NB4 (cell line): ENCODE measurements at regions not wholly inside any gene's neighbourhood (a gene's known extent, or its start where the extent isn't known, plus 50 kb on each side); places are given as distances from the start of the nearest gene placed in this dataset.

Source experiments
- DNase-seq: peaks from one replicate; pipeline ENCODE4 v3.0.0; 2010; ENCODE audit warnings: low read depth
- H3K4me3 ChIP-seq: one replicate; pipeline ENCODE4 v1.5.1; 2011; ENCODE audit warnings: mild to moderate bottlenecking, low read depth, low read length, moderate library complexity
- MYC ChIP-seq: IDR thresholded peaks from 2 replicates; pipeline ENCODE4 v1.6.1; 2011; ENCODE audit warnings: low read depth, low read length
- POLR2A ChIP-seq: IDR thresholded peaks from 2 replicates; pipeline ENCODE4 v1.6.1; 2011; ENCODE audit warnings: mild to moderate bottlenecking; ENCODE audit not compliant: insufficient read length; ENCODE audit errors: extremely low read depth
- TF ChIP-seq, protein P1 (sequence below): IDR thresholded peaks from one replicate; pipeline ENCODE4 v1.5.1; 2012; ENCODE audit warnings: low read depth, low read length
- TF ChIP-seq, protein P2 (sequence below): IDR thresholded peaks from 2 replicates; pipeline ENCODE4 v1.6.1; 2011; ENCODE audit warnings: low read depth, low read length

DNA sequence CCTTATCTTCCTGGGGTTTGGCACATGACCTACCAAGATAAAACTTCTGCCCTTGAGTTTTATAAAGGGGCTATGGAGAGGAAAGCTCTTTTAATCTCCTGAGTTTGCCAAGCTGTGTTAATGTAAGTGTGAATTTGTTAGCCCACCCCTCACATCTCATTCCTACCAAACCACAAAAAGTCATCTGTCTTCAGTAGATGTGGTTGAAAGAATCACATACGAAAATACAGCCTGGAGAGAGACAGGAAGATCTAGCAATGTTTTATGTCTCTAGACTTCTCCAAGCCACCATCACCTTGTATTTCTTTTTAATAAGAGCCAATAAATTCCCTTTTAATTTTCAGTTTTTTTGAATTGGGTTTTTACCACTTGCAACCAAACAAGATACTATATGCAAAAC is 68.9 kb upstream of the ZNF280D start:
- H3K4me3 ChIP-seq: no peak overlapping the region
- DNase-seq: no peak
- TF ChIP-seq, protein P1, sequence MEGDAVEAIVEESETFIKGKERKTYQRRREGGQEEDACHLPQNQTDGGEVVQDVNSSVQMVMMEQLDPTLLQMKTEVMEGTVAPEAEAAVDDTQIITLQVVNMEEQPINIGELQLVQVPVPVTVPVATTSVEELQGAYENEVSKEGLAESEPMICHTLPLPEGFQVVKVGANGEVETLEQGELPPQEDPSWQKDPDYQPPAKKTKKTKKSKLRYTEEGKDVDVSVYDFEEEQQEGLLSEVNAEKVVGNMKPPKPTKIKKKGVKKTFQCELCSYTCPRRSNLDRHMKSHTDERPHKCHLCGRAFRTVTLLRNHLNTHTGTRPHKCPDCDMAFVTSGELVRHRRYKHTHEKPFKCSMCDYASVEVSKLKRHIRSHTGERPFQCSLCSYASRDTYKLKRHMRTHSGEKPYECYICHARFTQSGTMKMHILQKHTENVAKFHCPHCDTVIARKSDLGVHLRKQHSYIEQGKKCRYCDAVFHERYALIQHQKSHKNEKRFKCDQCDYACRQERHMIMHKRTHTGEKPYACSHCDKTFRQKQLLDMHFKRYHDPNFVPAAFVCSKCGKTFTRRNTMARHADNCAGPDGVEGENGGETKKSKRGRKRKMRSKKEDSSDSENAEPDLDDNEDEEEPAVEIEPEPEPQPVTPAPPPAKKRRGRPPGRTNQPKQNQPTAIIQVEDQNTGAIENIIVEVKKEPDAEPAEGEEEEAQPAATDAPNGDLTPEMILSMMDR: no peak
- TF ChIP-seq, protein P2, sequence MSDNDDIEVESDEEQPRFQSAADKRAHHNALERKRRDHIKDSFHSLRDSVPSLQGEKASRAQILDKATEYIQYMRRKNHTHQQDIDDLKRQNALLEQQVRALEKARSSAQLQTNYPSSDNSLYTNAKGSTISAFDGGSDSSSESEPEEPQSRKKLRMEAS: no peak
- TF ChIP-seq MYC: no peak
- TF ChIP-seq POLR2A: no peak

DNA sequence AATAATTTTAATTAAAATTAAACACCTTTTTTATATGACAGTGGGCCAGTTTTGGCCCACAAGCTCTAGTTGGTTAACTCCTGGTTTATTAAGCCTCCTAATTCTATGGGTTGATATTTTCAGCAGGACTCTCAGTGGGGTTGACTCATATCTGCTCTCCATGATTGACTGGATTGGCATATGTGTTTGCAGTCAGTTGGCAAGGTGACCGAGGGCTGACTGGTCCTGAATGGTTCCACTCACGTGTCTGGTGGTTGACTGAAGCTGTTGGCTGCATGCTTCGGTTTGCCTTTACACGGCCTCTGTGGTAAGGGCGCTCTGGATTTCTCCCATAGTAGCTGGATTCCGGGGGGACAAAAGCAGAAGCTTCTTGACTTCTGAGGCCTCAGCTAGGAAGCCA is 65.3 kb upstream of the ZNF280D start:
- TF ChIP-seq, protein P1: no peak
- TF ChIP-seq POLR2A: no peak
- no peak for TF ChIP-seq MYC
- TF ChIP-seq, protein P2: no peak
- DNase-seq: no peak
- no peak overlapping the region for H3K4me3 ChIP-seq

DNA sequence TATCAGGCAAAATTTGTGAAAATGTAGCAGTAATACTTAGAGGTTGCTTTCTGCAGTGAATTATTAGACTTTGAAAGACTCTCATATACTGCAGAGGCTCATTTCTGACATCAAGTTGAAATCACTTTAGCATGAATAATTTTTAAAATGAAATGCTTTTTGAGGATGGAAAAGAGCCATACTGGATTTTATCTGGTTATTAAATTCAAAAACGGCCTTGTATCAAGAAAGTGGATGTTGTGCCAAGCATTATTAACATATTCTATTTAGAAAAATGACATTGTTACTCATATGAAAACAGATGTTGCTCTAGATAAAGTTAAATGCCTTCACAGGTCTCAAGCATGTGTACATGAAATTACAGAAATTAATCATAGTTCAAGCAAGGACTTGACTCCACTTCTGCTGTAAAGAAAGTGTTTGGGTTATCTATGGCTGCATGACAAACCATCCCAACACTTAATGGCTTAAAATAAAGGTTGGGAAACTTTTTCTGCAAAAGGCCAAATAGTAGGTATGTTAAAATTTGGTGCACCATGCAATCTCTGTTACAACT is 64.5 kb upstream of the ZNF280D start:
- TF ChIP-seq, protein P1: no peak
- no peak for TF ChIP-seq MYC
- DNase-seq: no peak
- H3K4me3 ChIP-seq: no peak overlapping the region

DNA sequence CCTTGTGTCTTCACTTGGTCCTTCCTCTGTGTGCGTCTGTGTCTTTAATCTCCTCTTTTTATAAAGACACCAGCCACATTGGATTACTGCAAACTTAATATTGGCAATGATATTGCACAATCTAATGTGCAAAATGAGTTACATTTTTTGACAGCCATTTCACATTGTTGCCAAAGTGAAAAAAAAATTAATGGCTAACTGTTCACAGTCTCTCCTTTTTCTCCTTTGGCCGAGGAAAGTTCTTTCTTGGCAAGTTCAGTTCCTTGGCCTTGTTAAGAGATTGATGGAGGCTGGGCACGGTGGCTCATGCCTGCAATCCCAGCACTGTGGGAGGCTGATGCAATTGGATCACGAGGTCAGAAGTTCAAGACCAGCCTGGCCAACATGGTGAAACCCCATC is 62.2 kb upstream of the ZNF280D start:
- DNase-seq: no peak
- TF ChIP-seq POLR2A (no peak), MYC (no peak)
- TF ChIP-seq, protein P1: no peak
- TF ChIP-seq, protein P2: no peak
- no peak overlapping the region for H3K4me3 ChIP-seq

DNA sequence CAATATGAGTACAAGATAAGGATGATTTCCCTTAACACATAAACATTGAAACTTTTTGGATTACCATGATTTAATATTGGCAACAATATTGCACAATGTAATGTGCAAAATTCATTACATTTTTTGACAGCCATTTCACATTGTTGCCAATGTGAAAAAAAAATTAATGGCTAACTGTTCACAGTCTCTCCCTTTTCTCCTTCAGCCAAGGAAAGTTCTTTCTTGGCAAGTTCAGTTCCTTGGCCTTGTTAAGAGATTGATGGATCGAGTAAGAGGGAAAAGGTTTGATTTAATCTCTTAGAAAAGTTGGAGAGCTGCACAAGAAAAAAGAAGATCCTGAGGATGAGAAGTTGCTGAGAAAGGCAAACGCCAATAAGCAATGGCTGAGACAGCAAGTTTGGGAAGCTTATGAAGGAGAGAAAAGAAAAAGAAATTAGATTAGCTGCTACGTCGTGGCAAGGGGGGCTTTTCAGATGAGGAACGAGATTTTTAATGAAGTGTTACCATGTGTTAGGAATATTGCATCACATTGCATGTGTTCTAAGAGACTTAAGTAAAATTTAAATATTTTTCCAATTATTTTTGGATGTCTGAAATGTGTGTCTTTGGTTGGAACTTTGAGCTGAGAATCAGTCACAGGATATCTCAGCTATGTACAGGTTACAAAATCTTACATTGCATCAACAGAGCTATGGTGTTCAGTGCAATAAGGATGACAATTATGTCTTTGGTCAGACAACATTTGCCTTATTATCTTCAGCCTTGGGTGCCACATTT is 61.4 kb upstream of the ZNF280D start:
- TF ChIP-seq, protein P2: no peak
- H3K4me3 ChIP-seq: no peak overlapping the region
- no peak for DNase-seq

DNA sequence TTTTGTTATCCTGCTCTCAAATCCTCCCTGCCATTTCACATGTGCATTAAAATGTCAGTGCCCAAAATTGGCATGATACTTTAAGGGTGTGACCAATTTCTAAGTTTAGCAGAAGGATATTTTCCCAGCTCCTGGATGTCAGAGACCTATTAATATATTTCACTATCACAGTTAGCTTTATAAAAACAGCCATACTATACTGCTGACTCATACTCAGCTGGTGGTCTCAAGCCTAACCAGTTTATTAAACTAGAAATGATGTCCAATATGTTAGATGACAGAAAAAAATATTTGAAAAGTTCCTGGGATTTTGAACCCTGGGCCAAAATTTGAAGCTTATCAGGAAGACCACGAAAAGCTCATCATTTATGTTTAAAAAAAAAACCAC is 60.9 kb upstream of the ZNF280D start:
- no peak overlapping the region for H3K4me3 ChIP-seq
- DNase-seq: no peak
- TF ChIP-seq, protein P2: no peak
- TF ChIP-seq, protein P1: no peak
- no peak for TF ChIP-seq POLR2A
- TF ChIP-seq MYC: no peak
